DND-41 (cell line): ENCODE measurements at regions not wholly inside any gene's neighbourhood (a gene's known extent, or its start where the extent isn't known, plus 50 kb on each side); places are given as distances from the start of the nearest gene placed in this dataset.
"Not testable (repeated sequence)": the region's sequence is repeated elsewhere in the genome, so short reads cannot be mapped to it uniquely, and the experiment has no call there.

ENCODE experiments used
- ATAC-seq: fragments of 200-7000 bp; cut with Tn5 transposase; 3 replicates; pipeline ENCODE4 v1.9.1; 2021; ENCODE audit warnings: low read depth; ENCODE audit not compliant: insufficient read depth
- DNase-seq: peaks from one replicate; pipeline ENCODE4 v3.0.0-alpha.2; 2020
- H2AFZ ChIP-seq: 2 replicates; pipeline ENCODE4 v1.6.0; 2012; ENCODE audit warnings: low read depth, low read length
- H3K27ac ChIP-seq: 2 replicates; pipeline ENCODE4 v1.5.1; 2012; ENCODE audit warnings: low read length, inconsistent platforms
- H3K27me3 ChIP-seq: fragments of 200-600 bp; sonication (generic); 2 replicates; pipeline ENCODE4 v1.6.0; 2012; ENCODE audit warnings: low read length, mild to moderate bottlenecking, inconsistent platforms; ENCODE audit not compliant: insufficient read depth, poor library complexity
- H3K36me3 ChIP-seq: 2 replicates; pipeline ENCODE4 v1.5.1; 2012; ENCODE audit warnings: low read length, inconsistent platforms; ENCODE audit not compliant: insufficient read depth
- H3K4me1 ChIP-seq: 2 replicates; pipeline ENCODE4 v1.5.1; 2012; ENCODE audit warnings: mild to moderate bottlenecking, low read length; ENCODE audit not compliant: insufficient read depth
- H3K4me2 ChIP-seq: 2 replicates; pipeline ENCODE4 v1.6.0; 2012; ENCODE audit warnings: mild to moderate bottlenecking, moderate library complexity, low read length, inconsistent platforms; ENCODE audit not compliant: insufficient read depth
- H3K4me3 ChIP-seq, 2 experiments: fragments of 200-600 bp in 1 of 2; shearing (Covaris generic) in 1 of 2; 2 replicates each; pipeline ENCODE4 v1.5.1; 2012 to 2016; ENCODE audit warnings: inconsistent platforms in 2 of 2, low read length in 2 of 2, mild to moderate bottlenecking in 2 of 2, low read depth in 1 of 2, moderate library complexity in 1 of 2
- H3K79me2 ChIP-seq: 2 replicates; pipeline ENCODE4 v1.6.0; 2012; ENCODE audit warnings: low read length, inconsistent platforms; ENCODE audit not compliant: insufficient read depth
- H3K9ac ChIP-seq: 2 replicates; pipeline ENCODE4 v1.6.0; 2012; ENCODE audit warnings: low read depth, mild to moderate bottlenecking, inconsistent platforms, low read length, moderate library complexity
- H3K9me3 ChIP-seq: 2 replicates; pipeline ENCODE4 v1.5.1; 2012; ENCODE audit warnings: low read length, moderate library complexity, mild to moderate bottlenecking, inconsistent platforms; ENCODE audit not compliant: insufficient read depth, severe bottlenecking
- H4K20me1 ChIP-seq: 2 replicates; pipeline ENCODE4 v1.6.0; 2012; ENCODE audit warnings: low read length; ENCODE audit not compliant: insufficient read depth
- CTCF ChIP-seq: IDR thresholded peaks from 2 replicates; pipeline ENCODE4 v1.5.1; 2012; ENCODE audit warnings: borderline replicate concordance, low read length, moderate library complexity, mild to moderate bottlenecking; ENCODE audit not compliant: poor library complexity, severe bottlenecking; ENCODE audit errors: extremely low read depth
- EZH2 ChIP-seq: IDR thresholded peaks from 3 replicates; pipeline ENCODE4 v1.6.1; 2012; ENCODE audit warnings: borderline replicate concordance, low read depth, mild to moderate bottlenecking, moderate library complexity, low read length, inconsistent platforms; ENCODE audit not compliant: severe bottlenecking

DNA sequence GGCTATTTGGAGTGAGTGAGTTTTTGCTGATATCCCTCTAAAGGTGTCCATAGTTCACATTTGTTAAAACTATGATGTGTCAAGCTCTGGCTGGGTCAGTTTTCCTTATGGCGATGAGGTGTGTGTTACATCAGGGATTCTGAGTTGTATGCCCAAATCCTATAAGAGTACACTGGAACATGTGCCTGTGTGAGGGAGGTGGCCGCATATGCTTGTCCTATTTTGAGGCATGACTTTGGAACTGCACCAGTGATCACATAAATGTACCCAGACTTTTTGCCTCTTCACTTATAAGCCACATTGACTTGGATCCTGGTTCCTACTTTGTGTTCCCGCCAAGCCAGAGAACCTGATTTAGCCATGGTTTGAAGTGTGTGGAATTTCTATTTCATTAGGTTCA is 140.3 kb upstream of the RXFP2 start:
- Histone ChIP-seq H2AFZ (no peak overlapping the region), H3K4me1 (no peaks in the 10 kb centered on the region), H3K4me3 (no peak overlapping the region), H3K9me3 (no peaks in the 10 kb centered on the region), H3K79me2 (no peaks in the 10 kb centered on the region), H3K4me2 (no peak overlapping the region), H3K27ac (no peak overlapping the region), H3K36me3 (no peaks in the 10 kb centered on the region), H4K20me1 (no peaks in the 10 kb centered on the region), H3K27me3 (peaks cover 2% of the 10 kb centered on the region), H3K9ac (no peak overlapping the region)
- ATAC-seq (no peak), DNase-seq (no peak)
- TF ChIP-seq EZH2 (no peak), CTCF (no peak)

DNA sequence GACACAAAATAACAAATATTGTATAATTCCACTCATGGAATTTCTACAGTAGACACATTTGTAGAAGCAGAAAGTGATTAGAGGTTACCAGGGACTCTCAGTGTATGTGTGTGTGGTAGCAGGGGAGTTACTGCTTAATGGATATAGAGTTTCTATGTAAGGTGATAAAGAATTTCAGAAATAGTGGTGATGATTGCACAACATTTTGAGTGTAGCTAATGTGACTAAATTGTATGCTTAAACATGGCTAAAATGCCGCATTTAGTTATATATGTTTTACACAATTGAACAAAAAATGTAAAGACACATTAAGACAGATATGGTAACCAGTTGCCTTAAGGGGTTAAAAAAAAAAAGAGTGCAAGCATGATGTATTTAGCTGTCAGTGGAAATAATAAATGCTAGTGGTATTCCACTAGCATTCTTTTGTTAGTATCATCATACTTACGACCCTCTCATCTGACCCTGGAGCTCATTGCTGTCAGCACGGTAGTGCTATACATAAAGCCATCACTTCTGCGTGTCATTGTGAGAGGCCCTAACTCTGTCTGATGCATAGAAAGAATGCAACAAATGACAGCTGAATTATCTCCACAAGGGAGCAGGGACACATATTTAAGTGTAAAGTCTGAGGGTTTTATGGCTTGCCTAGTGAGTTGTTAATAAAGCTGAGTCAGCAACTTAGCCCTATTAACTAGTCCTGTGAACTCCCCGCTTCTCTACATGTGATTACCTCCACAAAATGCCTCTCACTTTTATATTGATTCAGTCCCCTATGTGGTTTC is 134.1 kb upstream of the RXFP2 start:
- Histone ChIP-seq H3K36me3 (no peaks in the 10 kb centered on the region), H3K9ac (no peak overlapping the region), H3K27me3 (no peaks in the 10 kb centered on the region), H3K4me3 (no peak overlapping the region), H3K79me2 (no peaks in the 10 kb centered on the region), H3K4me1 (no peaks in the 10 kb centered on the region), H2AFZ (no peak overlapping the region), H3K4me2 (no peak overlapping the region), H4K20me1 (no peaks in the 10 kb centered on the region), H3K27ac (no peak overlapping the region), H3K9me3 (no peaks in the 10 kb centered on the region)
- ATAC-seq (no peak), DNase-seq (no peak)
- no peak for TF ChIP-seq CTCF
- no peak for TF ChIP-seq EZH2

GRCh38 chr13:31607531-31607930 is 131.8 kb upstream of the RXFP2 start:
- not testable (repeated sequence) for H3K27ac ChIP-seq, H3K9ac ChIP-seq, H2AFZ ChIP-seq, ATAC-seq, H3K79me2 ChIP-seq, H3K4me3 ChIP-seq, H3K9me3 ChIP-seq, H3K27me3 ChIP-seq, H3K36me3 ChIP-seq, DNase-seq, H3K4me2 ChIP-seq, H3K4me1 ChIP-seq, H4K20me1 ChIP-seq

DNA sequence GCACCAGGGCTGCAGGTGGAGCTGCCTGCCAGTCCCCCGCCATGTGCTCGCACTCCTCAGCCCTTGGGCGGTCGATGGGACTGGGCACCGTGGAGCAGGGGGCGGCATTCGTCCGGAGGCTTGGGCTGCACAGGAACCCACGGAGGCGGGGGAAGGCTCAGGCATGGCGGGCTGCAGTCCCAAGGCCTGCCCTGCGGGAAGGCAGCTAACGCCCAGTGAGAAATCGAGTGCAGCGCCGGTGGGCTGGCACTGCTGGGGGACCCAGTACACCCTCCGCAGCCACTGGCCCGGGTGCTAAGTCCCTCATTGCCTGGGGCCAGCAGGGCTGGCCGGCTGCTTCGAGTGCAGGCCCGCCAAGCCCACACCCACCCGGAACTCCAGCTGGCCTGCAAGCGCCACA is 130.5 kb upstream of the RXFP2 start:
- H3K4me3 ChIP-seq, H3K27ac ChIP-seq, H3K27me3 ChIP-seq, H3K79me2 ChIP-seq, DNase-seq, H3K9ac ChIP-seq, ATAC-seq, H3K4me2 ChIP-seq, H3K4me1 ChIP-seq, H4K20me1 ChIP-seq, H3K9me3 ChIP-seq, H3K36me3 ChIP-seq, H2AFZ ChIP-seq: not testable (repeated sequence)
